HCT116 (cell line): ENCODE measurements at regions not wholly inside any gene's neighbourhood (a gene's known extent, or its start where the extent isn't known, plus 50 kb on each side); places are given as distances from the start of the nearest gene placed in this dataset.

ENCODE experiments used
- ATAC-seq: fragments of 200-7000 bp; cut with Tn5 transposase; 2 replicates; pipeline ENCODE4 v1.9.1; 2020; ENCODE audit warnings: mild to moderate bottlenecking, moderate library complexity
- BruUV-seq: library from RNA; stranded (reverse); fragments of 400-500 nt; replicated peaks from 2 replicates; lab custom pipeline; 2021; lab: Mats Ljungman, UMichigan
- CTCF ChIA-PET: fragments of 300-600 bp; sonication (Branson Sonifier 250); formaldehyde crosslinking; loops from one replicate; lab custom pipeline; 2021; ENCODE audit warnings: antibody characterized with exemption; lab: Charles Lee
- POLR2A ChIA-PET: fragments of 300-600, 350-600 bp; sonication (Branson Sonifier 250); formaldehyde crosslinking; loops from one replicate; lab custom pipeline; 2021; ENCODE audit warnings: antibody characterized with exemption; lab: Charles Lee
- RAD21 ChIA-PET, 2 experiments: fragments of 300-600 bp; sonication (Branson Sonifier 250); formaldehyde crosslinking; loops; one replicate each; lab custom pipeline; 2023; ENCODE audit warnings: low total read pairs in 2 of 2; ENCODE audit not compliant: uncharacterized antibody in 2 of 2, unreplicated experiment in 2 of 2, low non-redundant PET in 1 of 2; lab: Charles Lee
- DNase-seq: peaks from one replicate; pipeline ENCODE4 v3.0.0-alpha.2; 2010; ENCODE audit warnings: low read depth, low spot score
- H2AFZ ChIP-seq: fragments of 200-600 bp; shearing (Covaris generic), sonication (generic); 2 replicates; pipeline ENCODE4 v1.6.1; 2017; ENCODE audit warnings: low read depth, mixed run types, mixed read lengths, antibody characterized with exemption, low read length; ENCODE audit not compliant: poor library complexity, severe bottlenecking
- H3K27ac ChIP-seq: 2 replicates; pipeline ENCODE4 v1.5.1; 2012; ENCODE audit warnings: low read depth, low read length
- H3K27me3 ChIP-seq: fragments of 200-600 bp; sonication (generic); 2 replicates; pipeline ENCODE4 v1.6.1; 2016; ENCODE audit warnings: mixed run types, low read length, mixed read lengths; ENCODE audit not compliant: insufficient read depth
- H3K36me3 ChIP-seq, 2 experiments: fragments of 200-500 bp in 1 of 2; fragments of 200-600 bp in 1 of 2; sonication (Bioruptor generic) in 1 of 2; sonication (generic) in 1 of 2; 2 replicates each; pipeline versions ENCODE4 v1.5.1 to v1.6.1; 2014 to 2016; ENCODE audit warnings: low read length in 2 of 2, inconsistent platforms in 1 of 2, mixed read lengths in 1 of 2, mixed run types in 1 of 2; ENCODE audit not compliant: insufficient read depth in 2 of 2, control insufficient read depth in 1 of 2
- H3K4me1 ChIP-seq, 2 experiments: fragments of 200-600 bp in 1 of 2; sonication (generic) in 1 of 2; 2 replicates each; pipeline versions ENCODE4 v1.5.1 to v1.6.1; 2012 to 2017; ENCODE audit warnings: low read length in 2 of 2, inconsistent platforms in 1 of 2, mild to moderate bottlenecking in 1 of 2, mixed read lengths in 1 of 2, mixed run types in 1 of 2, moderate library complexity in 1 of 2; ENCODE audit not compliant: insufficient read depth in 2 of 2, control insufficient read depth in 1 of 2
- H3K4me2 ChIP-seq: fragments of 200-600 bp; sonication (generic); 2 replicates; pipeline ENCODE4 v1.6.1; 2017; ENCODE audit warnings: mixed run types, low read length, mixed read lengths
- H3K4me3 ChIP-seq, 2 experiments: fragments of 200-600 bp in 1 of 2; sonication (generic) in 1 of 2; replicated peaks in 1 of 2; 2 replicates each; pipeline ENCODE4 v1.5.1; 2011 to 2016; ENCODE audit warnings: low read length in 2 of 2, control low read depth in 1 of 2, low read depth in 1 of 2, mild to moderate bottlenecking in 1 of 2, mixed read lengths in 1 of 2, mixed run types in 1 of 2
- H3K79me2 ChIP-seq: fragments of 200-600 bp; sonication (generic); 2 replicates; pipeline ENCODE4 v1.6.1; 2017; ENCODE audit warnings: mild to moderate bottlenecking, mixed run types, low read length, moderate library complexity, mixed read lengths; ENCODE audit not compliant: insufficient read depth
- H3K9ac ChIP-seq: fragments of 200-600 bp; sonication (generic); 2 replicates; pipeline ENCODE4 v1.6.1; 2016; ENCODE audit warnings: low read length, mixed read lengths
- H3K9me2 ChIP-seq: fragments of 200-600 bp; sonication (generic), shearing (Covaris generic); 2 replicates; pipeline ENCODE4 v1.6.1; 2017; ENCODE audit warnings: mixed run types, mild to moderate bottlenecking, moderate library complexity; ENCODE audit not compliant: insufficient read depth
- H3K9me3 ChIP-seq, 2 experiments: fragments of 200-500 bp in 1 of 2; fragments of 200-600 bp in 1 of 2; sonication (Bioruptor generic) in 1 of 2; sonication (generic) in 1 of 2; 2 replicates each; pipeline ENCODE4 v1.6.1; 2014 to 2017; ENCODE audit warnings: low read length in 2 of 2, mixed read lengths in 2 of 2, inconsistent platforms in 1 of 2, low read depth in 1 of 2, mild to moderate bottlenecking in 1 of 2, mixed run types in 1 of 2, moderate library complexity in 1 of 2; ENCODE audit not compliant: control insufficient read depth in 1 of 2, insufficient read depth in 1 of 2
- H4K20me1 ChIP-seq: fragments of 200-600 bp; sonication (generic), shearing (Covaris generic); 2 replicates; pipeline ENCODE4 v1.6.1; 2017; ENCODE audit warnings: mixed run types, mild to moderate bottlenecking, moderate library complexity; ENCODE audit not compliant: insufficient read depth
- CBX3 ChIP-seq: IDR thresholded peaks from 2 replicates; pipeline ENCODE4 v1.6.1; 2012; ENCODE audit warnings: low read depth
- CEBPB ChIP-seq: IDR thresholded peaks from 2 replicates; pipeline ENCODE4 v1.6.1; 2012; ENCODE audit warnings: low read depth
- CTCF ChIP-seq, 3 experiments: fragments of 200-600 bp in 1 of 3; sonication (generic) in 1 of 3; IDR thresholded peaks in 2 of 3; conservative IDR thresholded peaks in 1 of 3; 2 replicates each; pipeline ENCODE4 v1.5.1; 2012 to 2017; ENCODE audit warnings: low read depth in 2 of 3, low read length in 2 of 3, antibody characterized with exemption in 1 of 3, borderline replicate concordance in 1 of 3, control low read depth in 1 of 3, mild to moderate bottlenecking in 1 of 3, mixed read lengths in 1 of 3, mixed run types in 1 of 3, moderate library complexity in 1 of 3; ENCODE audit not compliant: insufficient read depth in 1 of 3
- ELF1 ChIP-seq: IDR thresholded peaks from 2 replicates; pipeline ENCODE4 v1.6.1; 2012; ENCODE audit warnings: low read depth, borderline replicate concordance
- EZH2phosphoT487 ChIP-seq: fragments of 200-600 bp; IDR thresholded peaks from 2 replicates; pipeline ENCODE4 v1.6.1; 2018; ENCODE audit warnings: antibody characterized with exemption, borderline replicate concordance
- FOSL1 ChIP-seq: IDR thresholded peaks from 2 replicates; pipeline ENCODE4 v1.6.1; 2012; ENCODE audit warnings: low read depth
- POLR2A ChIP-seq: IDR thresholded peaks from 2 replicates; pipeline ENCODE4 v1.7.0; 2011; ENCODE audit warnings: borderline replicate concordance; ENCODE audit not compliant: insufficient read depth, insufficient read length; ENCODE audit errors: extremely low read depth
- POLR2AphosphoS5 ChIP-seq: IDR thresholded peaks from 2 replicates; pipeline ENCODE4 v1.6.1; 2011; ENCODE audit warnings: mild to moderate bottlenecking, low read depth, low read length, moderate library complexity
- SIN3A ChIP-seq: IDR thresholded peaks from 2 replicates; pipeline ENCODE4 v1.6.1; 2012; ENCODE audit warnings: low read depth
- SP1 ChIP-seq: IDR thresholded peaks from 2 replicates; pipeline ENCODE4 v1.6.1; 2012; ENCODE audit warnings: low read depth
- TCF7L2 ChIP-seq: IDR thresholded peaks from 2 replicates; pipeline ENCODE4 v1.7.0; 2011; ENCODE audit warnings: borderline replicate concordance, inconsistent platforms; ENCODE audit not compliant: insufficient read depth, insufficient read length; ENCODE audit errors: extremely low read depth
- YY1 ChIP-seq: IDR thresholded peaks from 2 replicates; pipeline ENCODE4 v1.6.1; 2011; ENCODE audit warnings: low read length, low read depth, moderate library complexity, mild to moderate bottlenecking; ENCODE audit not compliant: insufficient replicate concordance; ENCODE audit errors: extremely low read depth
- ZNF274 ChIP-seq: fragments of 200-500 bp; sonication (Bioruptor generic); IDR thresholded peaks from 2 replicates; pipeline ENCODE4 v1.6.1; 2014; ENCODE audit warnings: mild to moderate bottlenecking, low read depth, low read length, inconsistent platforms
- intact Hi-C: fragments of 100-400 bp; cut with micrococcal nuclease; formaldehyde crosslinking; loops from 2 replicates; pipeline ENCODE4 v1.10.0; 2022

- H3K4me2 ChIP-seq: no peak overlapping the region
- intact Hi-C loops: no loop called here
These were observed 210.3 kb downstream of the TMX3 start for GRCh38 chr18:68504441-68505177.

More at GRCh38 chr18:68504441-68505177, 210.3 kb downstream of the TMX3 start:
- CTCF ChIA-PET: no interaction called here
- Histone ChIP-seq H3K9ac (no peak overlapping the region), H3K27ac (no peak overlapping the region), H3K79me2 (no peaks in the 10 kb centered on the region), H3K4me3 (no peak overlapping the region), H3K4me1 (no peaks in the 10 kb centered on the region), H3K9me3 (peaks cover 0 to 10% of the 10 kb centered on the region in 2 experiments; a peak in 2 of 4 replicates), H4K20me1 (no peaks in the 10 kb centered on the region), H3K27me3 (no peaks in the 10 kb centered on the region), H3K9me2 (no peaks in the 10 kb centered on the region), H3K36me3 (no peaks in the 10 kb centered on the region), H2AFZ (no peak overlapping the region)
- DNase-seq (no peak), ATAC-seq (no peak)
- no TSS peak for BruUV-seq
- POLR2A ChIA-PET: no interaction called here
- RAD21 ChIA-PET: no interaction called here
- no peak for TF ChIP-seq ZNF274
- no peak for TF ChIP-seq EZH2phosphoT487
- no peak for TF ChIP-seq CBX3
- TF ChIP-seq TCF7L2: no peak
- no peak for TF ChIP-seq FOSL1
- TF ChIP-seq SP1: no peak
- no peak for TF ChIP-seq SIN3A
- no peak for TF ChIP-seq YY1
- TF ChIP-seq POLR2AphosphoS5: no peak
- no peak for TF ChIP-seq ELF1
- TF ChIP-seq CEBPB: no peak
- no peak for TF ChIP-seq CTCF (IDR thresholded peaks at IDR 0.05 in 2 of 3, conservative IDR thresholded peaks at IDR 0.05 in 1 of 3; ENCODE audit: borderline replicate concordance in 1 of 3, insufficient read depth in 1 of 3, low read depth in 2 of 3, low read length in 2 of 3)
- no peak for TF ChIP-seq POLR2A
